Hematopoietic multipotent progenitor cell treated with erythropoietin and hydrocortisone succinate and interleukin-3 and kit ligand, for 17 days (in vitro differentiated cells): ENCODE measurements at regions not wholly inside any gene's neighbourhood (a gene's known extent, or its start where the extent isn't known, plus 50 kb on each side); places are given as distances from the start of the nearest gene placed in this dataset.

ENCODE experiments used
- DNase-seq: peaks from one replicate; pipeline ENCODE4 v3.0.0-alpha.2; 2015; ENCODE audit warnings: low spot score

GRCh38 chr3:21138085-21138484 lies 612.9 kb downstream of the ZNF385D start:
- no peak for DNase-seq

- DNase-seq, result no peak
These were observed 618.1 kb downstream of the ZNF385D start for GRCh38 chr3:21132896-21133295.

GRCh38 chr3:21120826-21121225 lies 630.2 kb downstream of the ZNF385D start:
- DNase-seq, result no peak

GRCh38 chr3:21117370-21117769 lies 633.6 kb downstream of the ZNF385D start:
- no peak for DNase-seq

GRCh38 chr3:21109056-21109455 lies 642.0 kb downstream of the ZNF385D start:
- DNase-seq, result no peak

- DNase-seq, result no peak
These were observed 645.2 kb downstream of the ZNF385D start for GRCh38 chr3:21105784-21106183.

- DNase-seq, result no peak
These were observed 650.2 kb downstream of the ZNF385D start for GRCh38 chr3:21100656-21101359.

- no peak for DNase-seq
These were observed 656.3 kb downstream of the ZNF385D start for GRCh38 chr3:21094686-21095085.

- DNase-seq, result no peak
These were observed 677.4 kb downstream of the ZNF385D start for GRCh38 chr3:21073561-21073960.

- DNase-seq, result no peak
These were observed 683.8 kb downstream of the ZNF385D start for GRCh38 chr3:21067031-21067813.

GRCh38 chr3:21062831-21063294 lies 688.1 kb downstream of the ZNF385D start:
- DNase-seq, result no peak

- no peak for DNase-seq
These were observed 691.6 kb downstream of the ZNF385D start for GRCh38 chr3:21059404-21059803.

GRCh38 chr3:21056293-21056692 lies 694.7 kb downstream of the ZNF385D start:
- no peak for DNase-seq

GRCh38 chr3:21055015-21055414 lies 696.0 kb downstream of the ZNF385D start:
- DNase-seq, result no peak

GRCh38 chr3:21054064-21054463 lies 696.9 kb downstream of the ZNF385D start:
- no peak for DNase-seq

GRCh38 chr3:21049334-21050062 lies 701.5 kb downstream of the ZNF385D start:
- DNase-seq, result no peak

GRCh38 chr3:21043139-21043538 lies 707.9 kb downstream of the ZNF385D start:
- no peak for DNase-seq

- no peak for DNase-seq
These were observed 708.8 kb downstream of the ZNF385D start for GRCh38 chr3:21042184-21042583.

GRCh38 chr3:21041621-21042020 lies 709.4 kb downstream of the ZNF385D start:
- no peak for DNase-seq

GRCh38 chr3:21036888-21037287 lies 714.1 kb downstream of the ZNF385D start:
- DNase-seq, result no peak

- DNase-seq, result no peak
These were observed 722.6 kb downstream of the ZNF385D start for GRCh38 chr3:21028412-21028811.

GRCh38 chr3:21024563-21024962 lies 726.4 kb downstream of the ZNF385D start:
- no peak for DNase-seq

GRCh38 chr3:21020681-21021080 lies 730.3 kb downstream of the ZNF385D start:
- DNase-seq, result no peak
